Keratinocyte (primary cell): ENCODE measurements at regions not wholly inside any gene's neighbourhood (a gene's known extent, or its start where the extent isn't known, plus 50 kb on each side); places are given as distances from the start of the nearest gene placed in this dataset.

ENCODE experiments used
- DNase-seq: peaks from one replicate; pipeline ENCODE4 v3.0.0-alpha.2; 2011; ENCODE audit warnings: low read depth, missing footprints, low spot score
- FAIRE-seq: peaks from 2 replicates; lab custom pipeline; 2011; peaks lifted over from hg19 to GRCh38; lab: Jason Lieb, UNC
- H2AFZ ChIP-seq: 2 replicates; pipeline ENCODE4 v1.6.0; 2012; ENCODE audit warnings: low read length, control low read depth, inconsistent platforms; ENCODE audit not compliant: control insufficient read depth
- H3K27ac ChIP-seq: 2 replicates; pipeline ENCODE4 v1.5.1; 2011; ENCODE audit warnings: low read length; ENCODE audit not compliant: control insufficient read depth, insufficient read depth
- H3K27me3 ChIP-seq: 3 replicates; pipeline ENCODE4 v1.6.0; 2011; ENCODE audit warnings: low read length; ENCODE audit not compliant: control insufficient read depth, insufficient read depth; ENCODE audit errors: extremely low read depth
- H3K36me3 ChIP-seq, 2 experiments: 2 replicates in 1 of 2; 3 replicates in 1 of 2; pipeline ENCODE4 v1.5.1; 2011; ENCODE audit warnings: low read length in 2 of 2, mild to moderate bottlenecking in 1 of 2; ENCODE audit not compliant: control insufficient read depth in 2 of 2, insufficient read depth in 2 of 2; ENCODE audit errors: extremely low read depth in 1 of 2
- H3K4me1 ChIP-seq: 3 replicates; pipeline ENCODE4 v1.5.1; 2011; ENCODE audit warnings: low read length; ENCODE audit not compliant: control insufficient read depth, insufficient read depth; ENCODE audit errors: extremely low read depth
- H3K4me2 ChIP-seq: 3 replicates; pipeline ENCODE4 v1.6.0; 2011; ENCODE audit warnings: low read depth, low read length; ENCODE audit not compliant: control insufficient read depth, insufficient read depth; ENCODE audit errors: extremely low read depth
- H3K4me3 ChIP-seq, 3 experiments: fragments of 200-600 bp in 1 of 3; sonication (generic) in 1 of 3; 2 replicates in 2 of 3; 3 replicates in 1 of 3; pipeline ENCODE4 v1.5.1; 2011 to 2016; ENCODE audit warnings: low read length in 3 of 3, mild to moderate bottlenecking in 3 of 3, control low read depth in 2 of 3, inconsistent platforms in 1 of 3, low read depth in 1 of 3, mixed read lengths in 1 of 3, mixed run types in 1 of 3, moderate library complexity in 1 of 3; ENCODE audit not compliant: control insufficient read depth in 2 of 3, insufficient read depth in 2 of 3; ENCODE audit errors: extremely low read depth in 1 of 3
- H3K79me2 ChIP-seq: 2 replicates; pipeline ENCODE4 v1.6.0; 2012; ENCODE audit warnings: low read length; ENCODE audit not compliant: control insufficient read depth, insufficient read depth
- H3K9ac ChIP-seq: 3 replicates; pipeline ENCODE4 v1.6.0; 2011; ENCODE audit warnings: low read length; ENCODE audit not compliant: control insufficient read depth, insufficient read depth; ENCODE audit errors: extremely low read depth
- H3K9me1 ChIP-seq: 3 replicates; pipeline ENCODE4 v1.6.0; 2011; ENCODE audit warnings: low read length; ENCODE audit not compliant: control insufficient read depth, insufficient read depth; ENCODE audit errors: extremely low read depth
- H3K9me3 ChIP-seq: 2 replicates; pipeline ENCODE4 v1.5.1; 2012; ENCODE audit warnings: low read depth, low read length; ENCODE audit not compliant: control insufficient read depth
- H4K20me1 ChIP-seq: 3 replicates; pipeline ENCODE4 v1.6.0; 2011; ENCODE audit warnings: low read length; ENCODE audit not compliant: control insufficient read depth, insufficient read depth; ENCODE audit errors: extremely low read depth
- CTCF ChIP-seq, 3 experiments: IDR thresholded peaks in 1 of 3; conservative IDR thresholded peaks in 1 of 3; optimal IDR thresholded peaks in 1 of 3; 2 replicates in 2 of 3; 3 replicates in 1 of 3; pipeline versions ENCODE3 to v1.5.1; 2011; ENCODE audit warnings: low read length in 3 of 3, mild to moderate bottlenecking in 3 of 3, moderate library complexity in 2 of 3, control low read depth in 1 of 3, inconsistent platforms in 1 of 3; ENCODE audit not compliant: insufficient read depth in 2 of 3; ENCODE audit errors: extremely low read depth in 1 of 3
- EZH2 ChIP-seq: IDR thresholded peaks from one replicate; pipeline ENCODE4 v1.6.1; 2012; ENCODE audit warnings: inconsistent platforms, mild to moderate bottlenecking, low read length, moderate library complexity
- dilution Hi-C: fragments of 300-500 bp; cut with MboI; formaldehyde crosslinking; loops from one replicate; pipeline ENCODE4 v1.7.0; 2020; ENCODE audit warnings: low sequenced_read_pairs; ENCODE audit not compliant: extremely low pct_ligation_motif_present

GRCh38 chr7:46007990-46008643 is 87.0 kb upstream of the IGFBP3 start:
- Histone ChIP-seq H3K9ac (no peak overlapping the region), H3K4me2 (no peak overlapping the region), H3K36me3 (no peaks in the 10 kb centered on the region), H3K4me3 (no peak overlapping the region), H2AFZ (no peak overlapping the region), H3K79me2 (no peaks in the 10 kb centered on the region), H3K27ac (no peak overlapping the region), H3K27me3 (no peaks in the 10 kb centered on the region), H3K9me3 (peaks cover 2% of the 10 kb centered on the region), H3K9me1 (no peaks in the 10 kb centered on the region), H3K4me1 (peaks cover 14% of the 10 kb centered on the region), H4K20me1 (no peaks in the 10 kb centered on the region)
- DNase-seq (no peak), FAIRE-seq (no peak)
- TF ChIP-seq CTCF (optimal IDR thresholded peaks at IDR 0.05 in 1 of 3, IDR thresholded peaks at IDR 0.05 in 1 of 3, conservative IDR thresholded peaks at IDR 0.05 in 1 of 3; ENCODE audit: extremely low read depth in 1 of 3, insufficient read depth in 2 of 3, low read length in 3 of 3) = no peak
- TF ChIP-seq EZH2 = no peak
- dilution Hi-C loops = no loop called here

GRCh38 chr7:46007194-46007593 is 86.1 kb upstream of the IGFBP3 start:
- Histone ChIP-seq H3K4me3 (no peak overlapping the region), H3K9ac (no peak overlapping the region), H3K27me3 (no peaks in the 10 kb centered on the region), H3K27ac (no peak overlapping the region), H3K79me2 (no peaks in the 10 kb centered on the region), H3K4me2 (no peak overlapping the region), H3K9me1 (no peaks in the 10 kb centered on the region), H3K4me1 (peaks cover 14% of the 10 kb centered on the region), H3K9me3 (peaks cover 2% of the 10 kb centered on the region), H3K36me3 (no peaks in the 10 kb centered on the region), H4K20me1 (no peaks in the 10 kb centered on the region), H2AFZ (no peak overlapping the region)
- no peak for DNase-seq
- no peak for TF ChIP-seq CTCF (optimal IDR thresholded peaks at IDR 0.05 in 1 of 3, IDR thresholded peaks at IDR 0.05 in 1 of 3, conservative IDR thresholded peaks at IDR 0.05 in 1 of 3; ENCODE audit: extremely low read depth in 1 of 3, insufficient read depth in 2 of 3, low read length in 3 of 3)
- TF ChIP-seq EZH2 = no peak
- peak; percentile 39 for FAIRE-seq
- dilution Hi-C loops = no loop called here
